ENCODE measurements at regions not wholly inside any gene's neighbourhood (a gene's known extent, or its start where the extent isn't known, plus 50 kb on each side); places are given as distances from the start of the nearest gene placed in this dataset.

GRCh38 chrX:122113376-122113775 lies 1066.0 kb downstream of the GLUD2 start:
- CTCF ChIA-PET: no interaction called here

DNA sequence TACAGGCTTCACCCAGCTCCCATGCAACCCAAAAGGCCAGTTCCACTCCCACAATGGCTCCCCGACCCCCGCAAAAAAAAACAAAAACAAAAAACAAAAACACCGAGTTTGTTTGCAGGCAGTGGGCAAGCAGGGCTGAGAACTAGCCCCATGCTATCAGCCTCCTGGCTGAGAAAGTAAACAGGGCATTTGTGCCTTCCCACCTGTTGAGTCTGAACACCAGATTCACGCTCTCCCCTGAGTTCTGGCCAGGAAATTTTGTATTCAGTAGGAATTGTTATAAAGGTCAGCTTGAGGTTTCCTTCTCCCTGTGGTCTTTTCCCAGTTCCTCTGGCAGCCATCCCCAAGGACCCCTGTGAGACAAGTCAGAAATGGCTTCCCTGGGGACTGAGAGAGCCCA lies 1066.5 kb downstream of the GLUD2 start:
- intact Hi-C loops (cut with micrococcal nuclease; ENCODE audit: unreplicated experiment): no loop called here
- CTCF ChIA-PET: no interaction called here
- no TSS peak for BruUV-seq (replicated peaks)
- POLR2A ChIA-PET: no interaction called here
- H3K36me3 ChIP-seq (ENCODE audit: control insufficient read depth in 2 of 2, insufficient read depth in 2 of 2, low read length in 1 of 2): no peaks in the 10 kb centered on the region
- no peak for DNase-seq (ENCODE audit: low read depth, low spot score)
- H3K9ac ChIP-seq (ENCODE audit: control insufficient read depth, insufficient read depth, low read length): no peak overlapping the region
- no peaks in the 10 kb centered on the region for H3K79me2 ChIP-seq (ENCODE audit: control insufficient read depth, insufficient read depth, low read length)
- H3K27me3 ChIP-seq (replicated peaks in 1 of 2; ENCODE audit: control insufficient read depth in 2 of 2, insufficient read depth in 2 of 2, low read length in 1 of 2): no peaks in the 10 kb centered on the region
- no peak overlapping the region for H2AFZ ChIP-seq (ENCODE audit: control insufficient read depth, low read depth, low read length)
- no peak overlapping the region for H3K4me3 ChIP-seq
- H4K20me1 ChIP-seq (ENCODE audit: control insufficient read depth, insufficient read depth): no peaks in the 10 kb centered on the region
- H3K9me3 ChIP-seq (replicated peaks; ENCODE audit: control insufficient read depth, insufficient read depth, low read length): no peaks in the 10 kb centered on the region
- H3K4me2 ChIP-seq (ENCODE audit: control insufficient read depth, insufficient read depth): no peak overlapping the region
- SMC1A ChIA-PET (ENCODE audit: uncharacterized antibody, unreplicated experiment): no interaction called here
- WGBS (ENCODE audit: insufficient coverage, insufficient replicate concordance, low lambda C conversion rate, missing lambda C conversion rate): 45% methylated on average over 4 of the region's 4 CpGs
- no peak for FAIRE-seq
- H3K27ac ChIP-seq (ENCODE audit: control insufficient read depth, insufficient read depth): no peak overlapping the region
- H3K4me1 ChIP-seq (ENCODE audit: control insufficient read depth, insufficient read depth, low read length): no peaks in the 10 kb centered on the region
- no peak for ATAC-seq
- RAD21 ChIA-PET (ENCODE audit: unreplicated experiment): no interaction called here
- in situ Hi-C loops (cut with MboI): no loop called here
- TF ChIP-seq CHD4 (IDR thresholded peaks at IDR 0.05): no peak
- TF ChIP-seq, protein P1, sequence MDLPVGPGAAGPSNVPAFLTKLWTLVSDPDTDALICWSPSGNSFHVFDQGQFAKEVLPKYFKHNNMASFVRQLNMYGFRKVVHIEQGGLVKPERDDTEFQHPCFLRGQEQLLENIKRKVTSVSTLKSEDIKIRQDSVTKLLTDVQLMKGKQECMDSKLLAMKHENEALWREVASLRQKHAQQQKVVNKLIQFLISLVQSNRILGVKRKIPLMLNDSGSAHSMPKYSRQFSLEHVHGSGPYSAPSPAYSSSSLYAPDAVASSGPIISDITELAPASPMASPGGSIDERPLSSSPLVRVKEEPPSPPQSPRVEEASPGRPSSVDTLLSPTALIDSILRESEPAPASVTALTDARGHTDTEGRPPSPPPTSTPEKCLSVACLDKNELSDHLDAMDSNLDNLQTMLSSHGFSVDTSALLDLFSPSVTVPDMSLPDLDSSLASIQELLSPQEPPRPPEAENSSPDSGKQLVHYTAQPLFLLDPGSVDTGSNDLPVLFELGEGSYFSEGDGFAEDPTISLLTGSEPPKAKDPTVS (IDR thresholded peaks at IDR 0.05; ENCODE audit: low read depth, low read length): no peak
- TF ChIP-seq RFX5 (IDR thresholded peaks at IDR 0.05; ENCODE audit: low read depth, low read length): no peak
- TF ChIP-seq, protein P2, sequence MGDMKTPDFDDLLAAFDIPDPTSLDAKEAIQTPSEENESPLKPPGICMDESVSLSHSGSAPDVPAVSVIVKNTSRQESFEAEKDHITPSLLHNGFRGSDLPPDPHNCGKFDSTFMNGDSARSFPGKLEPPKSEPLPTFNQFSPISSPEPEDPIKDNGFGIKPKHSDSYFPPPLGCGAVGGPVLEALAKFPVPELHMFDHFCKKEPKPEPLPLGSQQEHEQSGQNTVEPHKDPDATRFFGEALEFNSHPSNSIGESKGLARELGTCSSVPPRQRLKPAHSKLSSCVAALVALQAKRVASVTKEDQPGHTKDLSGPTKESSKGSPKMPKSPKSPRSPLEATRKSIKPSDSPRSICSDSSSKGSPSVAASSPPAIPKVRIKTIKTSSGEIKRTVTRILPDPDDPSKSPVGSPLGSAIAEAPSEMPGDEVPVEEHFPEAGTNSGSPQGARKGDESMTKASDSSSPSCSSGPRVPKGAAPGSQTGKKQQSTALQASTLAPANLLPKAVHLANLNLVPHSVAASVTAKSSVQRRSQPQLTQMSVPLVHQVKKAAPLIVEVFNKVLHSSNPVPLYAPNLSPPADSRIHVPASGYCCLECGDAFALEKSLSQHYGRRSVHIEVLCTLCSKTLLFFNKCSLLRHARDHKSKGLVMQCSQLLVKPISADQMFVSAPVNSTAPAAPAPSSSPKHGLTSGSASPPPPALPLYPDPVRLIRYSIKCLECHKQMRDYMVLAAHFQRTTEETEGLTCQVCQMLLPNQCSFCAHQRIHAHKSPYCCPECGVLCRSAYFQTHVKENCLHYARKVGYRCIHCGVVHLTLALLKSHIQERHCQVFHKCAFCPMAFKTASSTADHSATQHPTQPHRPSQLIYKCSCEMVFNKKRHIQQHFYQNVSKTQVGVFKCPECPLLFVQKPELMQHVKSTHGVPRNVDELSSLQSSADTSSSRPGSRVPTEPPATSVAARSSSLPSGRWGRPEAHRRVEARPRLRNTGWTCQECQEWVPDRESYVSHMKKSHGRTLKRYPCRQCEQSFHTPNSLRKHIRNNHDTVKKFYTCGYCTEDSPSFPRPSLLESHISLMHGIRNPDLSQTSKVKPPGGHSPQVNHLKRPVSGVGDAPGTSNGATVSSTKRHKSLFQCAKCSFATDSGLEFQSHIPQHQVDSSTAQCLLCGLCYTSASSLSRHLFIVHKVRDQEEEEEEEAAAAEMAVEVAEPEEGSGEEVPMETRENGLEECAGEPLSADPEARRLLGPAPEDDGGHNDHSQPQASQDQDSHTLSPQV (IDR thresholded peaks at IDR 0.05): no peak
- TF ChIP-seq MYC (IDR thresholded peaks at IDR 0.05; ENCODE audit: insufficient read depth, insufficient read length, insufficient replicate concordance, low read length, severe bottlenecking): no peak

More at GRCh38 chrX:122113376-122113775, 1066.0 kb downstream of the GLUD2 start:
- Histone ChIP-seq H3K4me2 (ENCODE audit: control insufficient read depth, insufficient read depth) (no peak overlapping the region), H3K9me3 (replicated peaks; ENCODE audit: control insufficient read depth, insufficient read depth, low read length) (no peaks in the 10 kb centered on the region), H3K9ac (ENCODE audit: control insufficient read depth, insufficient read depth, low read length) (no peak overlapping the region), H3K27ac (ENCODE audit: control insufficient read depth, insufficient read depth) (no peak overlapping the region), H4K20me1 (ENCODE audit: control insufficient read depth, insufficient read depth) (no peaks in the 10 kb centered on the region), H3K4me3 (no peak overlapping the region), H3K36me3 (ENCODE audit: control insufficient read depth in 2 of 2, insufficient read depth in 2 of 2, low read length in 1 of 2) (no peaks in the 10 kb centered on the region), H2AFZ (ENCODE audit: control insufficient read depth, low read depth, low read length) (no peak overlapping the region), H3K27me3 (replicated peaks in 1 of 2; ENCODE audit: control insufficient read depth in 2 of 2, insufficient read depth in 2 of 2, low read length in 1 of 2) (no peaks in the 10 kb centered on the region), H3K79me2 (ENCODE audit: control insufficient read depth, insufficient read depth, low read length) (no peaks in the 10 kb centered on the region), H3K4me1 (ENCODE audit: control insufficient read depth, insufficient read depth, low read length) (no peaks in the 10 kb centered on the region)
- in situ Hi-C loops (cut with MboI): no loop called here
- DNase-seq (ENCODE audit: low read depth, low spot score) (no peak), FAIRE-seq (no peak), ATAC-seq (no peak)
- POLR2A ChIA-PET: no interaction called here
- 7% methylated on average over 3 of the region's 3 CpGs for WGBS (ENCODE audit: insufficient coverage, insufficient replicate concordance, low lambda C conversion rate, missing lambda C conversion rate)
- intact Hi-C loops (cut with micrococcal nuclease; ENCODE audit: unreplicated experiment): no loop called here
- BruUV-seq (replicated peaks): no TSS peak
- SMC1A ChIA-PET (ENCODE audit: uncharacterized antibody, unreplicated experiment): no interaction called here
- RAD21 ChIA-PET (ENCODE audit: unreplicated experiment): no interaction called here
- TF ChIP-seq ZNF217 (IDR thresholded peaks at IDR 0.05) (no peak), FOS (IDR thresholded peaks at IDR 0.05; ENCODE audit: borderline replicate concordance, extremely low read depth, insufficient read length) (no peak), RCOR1 (conservative IDR thresholded peaks at IDR 0.05; ENCODE audit: low read depth, low read length) (no peak)
- TF ChIP-seq, protein P3, sequence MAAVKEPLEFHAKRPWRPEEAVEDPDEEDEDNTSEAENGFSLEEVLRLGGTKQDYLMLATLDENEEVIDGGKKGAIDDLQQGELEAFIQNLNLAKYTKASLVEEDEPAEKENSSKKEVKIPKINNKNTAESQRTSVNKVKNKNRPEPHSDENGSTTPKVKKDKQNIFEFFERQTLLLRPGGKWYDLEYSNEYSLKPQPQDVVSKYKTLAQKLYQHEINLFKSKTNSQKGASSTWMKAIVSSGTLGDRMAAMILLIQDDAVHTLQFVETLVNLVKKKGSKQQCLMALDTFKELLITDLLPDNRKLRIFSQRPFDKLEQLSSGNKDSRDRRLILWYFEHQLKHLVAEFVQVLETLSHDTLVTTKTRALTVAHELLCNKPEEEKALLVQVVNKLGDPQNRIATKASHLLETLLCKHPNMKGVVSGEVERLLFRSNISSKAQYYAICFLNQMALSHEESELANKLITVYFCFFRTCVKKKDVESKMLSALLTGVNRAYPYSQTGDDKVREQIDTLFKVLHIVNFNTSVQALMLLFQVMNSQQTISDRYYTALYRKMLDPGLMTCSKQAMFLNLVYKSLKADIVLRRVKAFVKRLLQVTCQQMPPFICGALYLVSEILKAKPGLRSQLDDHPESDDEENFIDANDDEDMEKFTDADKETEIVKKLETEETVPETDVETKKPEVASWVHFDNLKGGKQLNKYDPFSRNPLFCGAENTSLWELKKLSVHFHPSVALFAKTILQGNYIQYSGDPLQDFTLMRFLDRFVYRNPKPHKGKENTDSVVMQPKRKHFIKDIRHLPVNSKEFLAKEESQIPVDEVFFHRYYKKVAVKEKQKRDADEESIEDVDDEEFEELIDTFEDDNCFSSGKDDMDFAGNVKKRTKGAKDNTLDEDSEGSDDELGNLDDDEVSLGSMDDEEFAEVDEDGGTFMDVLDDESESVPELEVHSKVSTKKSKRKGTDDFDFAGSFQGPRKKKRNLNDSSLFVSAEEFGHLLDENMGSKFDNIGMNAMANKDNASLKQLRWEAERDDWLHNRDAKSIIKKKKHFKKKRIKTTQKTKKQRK (IDR thresholded peaks at IDR 0.05; ENCODE audit: low read depth, low read length): no peak

Data from GM12878 (cell line).